Kidney capillary endothelial cell (primary cell): ENCODE measurements at regions not wholly inside any gene's neighbourhood (a gene's known extent, or its start where the extent isn't known, plus 50 kb on each side); places are given as distances from the start of the nearest gene placed in this dataset.
A peak's percentile ranks its signal among the peaks of the same experiment; 100 is the strongest.
"Not testable (repeated sequence)": the region's sequence is repeated elsewhere in the genome, so short reads cannot be mapped to it uniquely, and the experiment has no call there.

Experiments used
- DNase-seq: peaks from one replicate; pipeline ENCODE4 v3.0.0-alpha.2; 2018; ENCODE audit warnings: low spot score

DNA sequence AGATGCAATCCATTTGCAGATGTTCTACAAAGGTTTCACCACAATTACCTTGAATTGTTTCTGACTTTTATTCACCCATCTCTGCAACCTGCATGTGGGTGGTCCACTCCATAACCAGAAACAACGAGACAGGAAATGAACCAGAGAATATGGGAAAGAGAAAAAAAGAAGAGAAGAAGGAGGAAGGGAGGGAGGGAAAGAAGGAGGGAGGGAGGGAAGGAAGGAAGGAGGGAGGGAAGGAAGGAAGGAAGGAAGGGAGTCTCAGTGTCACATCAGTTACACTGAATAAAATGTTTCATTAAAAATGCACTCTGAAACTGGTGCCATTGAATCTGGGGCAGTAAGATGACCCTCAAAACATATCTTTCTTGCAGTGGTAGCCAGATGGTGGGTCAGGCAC lies 301.3 kb upstream of the MGMT start:
- no peak for DNase-seq

DNA sequence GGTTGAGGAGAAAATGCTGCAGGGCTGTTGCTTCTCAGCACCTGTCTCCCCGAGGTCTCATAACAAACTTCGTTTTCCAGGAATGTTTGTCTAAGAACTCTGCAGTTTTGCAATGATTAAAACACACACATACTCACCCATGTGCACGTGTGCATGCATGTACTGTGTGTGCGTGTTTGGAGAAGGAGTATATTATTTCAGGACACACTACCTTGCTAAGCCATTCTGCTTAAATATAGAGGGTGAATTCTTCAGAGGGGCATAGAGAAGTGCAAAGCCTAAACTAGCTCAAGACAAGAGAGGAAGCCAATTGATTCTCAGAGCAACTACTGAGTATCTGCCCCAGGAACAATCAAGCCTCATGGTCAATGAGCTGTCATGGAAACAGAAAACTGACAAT lies 298.4 kb upstream of the MGMT start:
- no peak for DNase-seq

DNA sequence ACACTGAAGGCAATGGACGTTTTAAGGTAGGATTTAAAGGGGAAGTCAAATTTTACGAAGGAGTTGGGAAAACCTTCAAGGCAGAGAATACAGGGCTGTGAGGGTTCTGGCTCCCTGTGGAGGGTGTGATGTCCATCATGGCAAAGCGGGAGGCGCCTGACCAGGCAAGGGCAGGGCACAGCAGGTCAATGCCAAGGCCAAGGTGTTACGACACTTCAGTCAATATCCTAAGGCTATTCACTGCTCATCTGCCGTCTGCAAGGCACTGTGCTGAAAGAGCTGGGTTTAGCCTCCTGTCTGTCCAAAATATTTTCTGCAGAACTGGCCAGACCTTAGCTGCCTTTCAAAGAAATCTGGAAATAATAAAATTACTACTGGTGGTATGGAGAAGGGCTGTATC lies 297.9 kb upstream of the MGMT start:
- DNase-seq: no peak

DNA sequence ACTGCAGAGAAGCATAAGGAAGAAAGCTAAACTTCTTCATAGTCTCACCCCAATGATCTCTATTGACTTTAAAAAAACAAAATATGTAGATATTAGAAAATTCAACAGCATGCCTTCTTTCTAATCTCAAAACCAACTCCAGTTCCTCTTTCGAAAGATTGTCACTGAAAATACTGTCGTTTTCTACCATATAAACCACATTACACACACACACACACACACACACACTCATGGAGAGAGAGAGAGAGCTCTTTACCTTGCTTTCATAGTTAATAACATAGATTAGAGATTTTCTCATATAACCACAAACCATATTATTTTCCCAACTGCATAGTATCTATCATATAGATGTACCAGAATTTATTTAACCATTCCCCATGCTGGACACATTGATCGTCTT lies 296.2 kb upstream of the MGMT start:
- no peak for DNase-seq

DNA sequence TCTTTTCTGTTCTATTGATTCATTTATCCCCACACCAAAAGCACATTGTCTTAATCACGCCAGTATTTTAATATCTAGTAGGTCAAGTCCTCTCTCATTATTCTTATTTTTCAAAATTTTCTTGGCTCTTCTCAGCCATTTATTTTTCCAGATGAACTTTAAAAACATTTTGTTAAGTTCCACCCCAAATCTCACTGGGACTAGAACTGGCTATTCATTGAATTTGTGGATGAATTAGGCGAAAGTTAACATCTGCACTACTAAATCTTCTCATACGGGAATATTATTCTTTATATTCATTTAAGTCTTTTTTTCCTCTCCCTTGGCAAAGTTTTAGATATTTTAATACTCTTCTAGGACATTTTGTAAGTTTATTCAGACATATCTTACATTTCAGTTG lies 295.2 kb upstream of the MGMT start:
- DNase-seq: no peak

DNA sequence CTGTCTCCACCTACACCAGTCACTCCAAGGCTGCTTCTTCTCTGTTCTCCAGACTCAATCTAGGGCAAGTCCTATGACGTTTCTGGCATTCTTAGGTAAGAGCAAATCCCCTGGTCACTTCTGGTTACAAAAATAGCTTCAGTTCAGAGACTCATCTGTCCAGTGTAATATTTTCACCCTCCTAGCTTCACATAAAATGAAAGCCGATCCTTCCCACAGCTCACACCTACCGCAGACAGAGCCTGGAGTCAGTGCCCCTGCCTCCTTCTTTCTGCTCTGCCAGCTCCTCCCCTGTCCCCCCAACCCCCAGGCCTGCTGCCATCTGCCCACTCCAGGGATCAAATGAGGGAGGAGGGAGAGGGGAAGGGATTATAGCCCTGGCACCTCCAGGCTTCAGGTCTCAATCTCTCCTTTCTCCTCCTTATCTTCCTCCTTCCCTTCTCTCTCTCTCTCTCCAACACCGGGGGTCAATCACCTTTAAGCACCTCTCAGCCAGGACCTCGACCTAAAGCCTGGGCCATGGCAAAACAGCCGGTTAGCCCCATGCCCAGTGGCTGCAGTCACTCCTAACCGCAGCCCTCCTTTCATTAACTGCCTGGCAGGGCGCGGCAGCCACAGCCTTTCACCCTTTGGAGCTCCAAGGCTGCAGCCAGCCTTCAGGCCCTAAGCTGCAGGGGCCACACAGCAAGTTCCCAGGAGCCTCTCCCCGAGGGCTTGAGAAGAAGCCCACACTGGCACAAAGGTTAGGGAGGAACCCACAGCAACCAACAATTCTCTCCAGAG lies 292.6 kb upstream of the MGMT start:
- DNase-seq: no peak

DNA sequence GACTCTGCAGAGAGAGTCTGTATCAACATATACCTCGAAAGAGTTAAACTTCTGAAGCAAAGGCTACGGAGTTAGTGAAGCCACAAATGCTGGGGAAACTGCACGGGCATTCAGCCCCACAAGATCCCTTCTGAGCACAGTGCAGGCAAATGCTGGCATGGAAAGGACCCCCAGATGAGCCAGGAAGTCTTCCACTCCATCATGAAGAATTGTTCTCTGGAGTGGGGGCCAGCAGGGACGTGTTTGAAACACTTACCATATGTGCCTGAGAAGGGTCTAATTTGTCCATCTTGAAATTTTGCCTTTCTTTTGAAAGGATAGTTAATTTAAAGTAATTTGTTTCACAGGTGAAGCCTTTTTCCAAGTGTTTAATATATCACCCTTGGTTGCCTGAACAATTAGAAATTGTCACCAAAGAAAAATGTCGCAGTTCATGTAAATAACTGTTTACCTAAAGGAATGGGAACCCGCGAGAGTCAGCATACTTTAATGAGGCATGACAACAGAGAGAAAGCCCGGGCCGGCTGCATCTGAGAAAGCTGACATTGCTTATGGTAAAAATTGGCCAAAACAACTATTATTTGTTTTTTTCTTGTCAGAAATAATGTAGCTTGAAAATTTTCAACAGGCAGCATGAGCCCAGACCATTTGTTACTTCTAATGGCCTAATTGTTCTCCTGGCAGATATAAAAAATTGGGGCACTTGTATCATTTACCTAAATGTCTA lies 287.6 kb upstream of the MGMT start:
- DNase-seq: no peak

DNA sequence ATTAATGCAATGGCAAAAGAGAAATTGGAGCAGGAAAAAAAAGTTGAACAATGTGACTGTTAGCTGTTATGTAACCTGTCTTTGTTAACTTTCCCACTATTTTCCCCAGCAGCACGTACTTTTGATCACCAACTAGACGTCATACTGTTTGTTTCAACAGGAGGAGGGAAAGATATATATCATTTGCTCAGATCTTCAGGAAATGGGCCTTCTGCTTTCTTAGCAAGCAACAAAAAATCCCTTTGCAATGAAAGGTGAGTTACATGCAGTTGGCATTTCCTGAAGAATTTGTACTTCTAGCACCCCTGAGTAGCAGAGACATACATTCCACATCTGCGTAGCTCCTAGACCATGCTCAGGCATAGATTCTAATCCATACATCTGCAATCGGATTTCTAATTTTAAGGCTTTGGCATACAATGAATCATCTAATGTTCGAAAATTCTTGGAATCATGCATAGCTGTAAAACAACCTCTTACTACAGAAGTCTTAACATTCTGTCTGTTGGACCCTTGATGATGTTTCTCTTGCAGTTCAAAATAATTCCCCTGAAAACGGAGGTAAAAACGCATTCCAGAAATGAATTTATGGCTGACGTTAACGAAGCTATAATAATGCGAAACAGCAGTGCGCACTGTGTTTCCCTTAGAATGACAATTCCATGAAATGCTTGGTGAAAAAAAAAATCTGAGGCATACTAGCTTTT lies 286.9 kb upstream of the MGMT start:
- DNase-seq: no peak

DNA sequence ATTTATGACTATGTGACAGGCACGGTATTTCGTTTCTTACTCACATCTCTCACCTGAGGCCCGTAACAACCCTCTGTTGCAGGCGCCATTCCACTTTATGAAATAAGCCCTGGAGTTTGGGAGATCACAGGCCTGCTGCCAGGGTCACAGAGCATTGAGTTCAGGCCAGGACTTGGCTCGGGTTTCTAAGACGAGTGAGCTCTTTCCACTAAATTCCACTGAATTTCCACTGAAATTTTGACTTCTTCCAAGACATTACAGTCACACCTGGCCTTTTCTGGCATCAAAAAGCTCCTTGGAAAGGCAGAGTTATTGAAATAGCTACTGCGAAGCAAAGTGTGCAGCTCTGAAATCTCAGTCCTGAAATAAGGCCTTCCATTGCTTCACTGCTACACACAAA lies 282.8 kb upstream of the MGMT start:
- DNase-seq: no peak

DNA sequence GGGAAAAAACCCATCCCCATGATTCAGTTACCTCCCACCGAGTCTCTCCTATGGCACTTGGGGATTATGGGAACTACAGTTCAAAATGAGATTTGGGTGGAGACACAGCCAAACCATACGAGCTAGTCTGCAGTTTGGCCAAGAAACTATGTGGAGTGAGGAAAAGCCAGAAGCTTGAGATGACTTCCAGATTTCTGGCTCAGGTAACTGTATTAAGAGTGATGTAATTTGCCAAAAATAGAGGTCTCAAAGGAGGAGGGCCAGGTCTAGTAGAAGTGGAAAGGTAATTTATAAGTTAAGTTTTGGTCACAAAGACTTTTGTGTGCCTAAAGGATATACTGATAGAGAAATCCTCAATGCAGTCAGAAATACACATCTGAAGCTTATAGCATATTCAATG lies 279.7 kb upstream of the MGMT start:
- DNase-seq: no peak

DNA sequence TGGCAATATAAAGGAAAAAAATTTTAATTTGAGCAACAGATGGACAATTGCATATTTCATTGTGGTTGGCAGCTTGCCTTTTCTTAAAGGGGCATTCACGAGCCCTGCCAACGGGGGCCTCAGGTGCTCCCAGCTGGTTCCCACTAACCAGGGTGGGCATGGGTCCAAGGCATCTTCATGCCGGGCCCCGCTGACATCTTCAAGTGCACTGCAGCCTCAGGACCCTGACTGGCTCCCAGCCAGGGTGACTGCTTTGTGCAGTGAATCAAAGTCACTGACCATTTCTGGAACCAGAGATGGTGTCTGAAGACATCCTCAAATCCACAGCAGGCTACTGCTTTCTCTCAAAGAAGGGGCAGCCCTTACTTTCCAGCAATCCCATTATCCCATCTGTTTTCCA lies 275.2 kb upstream of the MGMT start:
- no peak for DNase-seq

DNA sequence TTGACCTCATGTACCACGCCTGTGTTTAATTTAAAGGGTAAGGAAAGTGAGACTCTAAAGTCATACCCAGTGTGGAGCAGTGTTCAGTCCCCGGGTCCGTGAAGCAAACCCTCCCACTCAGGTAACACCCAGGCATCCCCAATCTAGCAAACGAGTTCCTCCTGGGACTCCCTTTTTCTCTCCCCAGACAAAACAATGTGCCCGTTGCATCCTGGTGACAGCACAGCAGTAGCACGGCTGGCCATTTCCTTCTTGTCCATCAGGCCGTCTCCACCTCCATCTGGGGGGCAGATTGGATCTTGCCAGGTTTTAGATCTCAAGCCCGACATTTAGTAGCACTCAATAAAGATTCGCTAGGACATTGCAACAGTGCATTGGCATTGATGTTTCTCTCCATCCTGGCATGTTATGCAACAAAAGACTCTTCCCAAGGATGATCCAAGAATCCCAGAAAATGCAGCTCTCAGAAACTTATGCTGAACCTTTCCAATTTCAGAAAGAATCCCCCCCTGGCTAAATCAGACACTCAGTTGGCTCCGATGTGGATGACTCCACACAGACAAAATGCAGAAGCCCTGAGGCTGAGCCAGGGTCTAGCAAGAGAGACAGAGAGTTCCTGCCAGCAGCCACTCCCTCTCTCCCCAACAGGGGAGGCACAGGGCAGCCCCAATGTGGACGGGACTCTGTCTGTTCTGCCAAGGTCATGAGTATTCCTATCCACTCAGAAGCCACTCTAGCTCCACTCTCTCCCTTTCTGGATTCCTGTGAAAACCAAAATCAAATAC lies 274.5 kb upstream of the MGMT start:
- DNase-seq: no peak

DNA sequence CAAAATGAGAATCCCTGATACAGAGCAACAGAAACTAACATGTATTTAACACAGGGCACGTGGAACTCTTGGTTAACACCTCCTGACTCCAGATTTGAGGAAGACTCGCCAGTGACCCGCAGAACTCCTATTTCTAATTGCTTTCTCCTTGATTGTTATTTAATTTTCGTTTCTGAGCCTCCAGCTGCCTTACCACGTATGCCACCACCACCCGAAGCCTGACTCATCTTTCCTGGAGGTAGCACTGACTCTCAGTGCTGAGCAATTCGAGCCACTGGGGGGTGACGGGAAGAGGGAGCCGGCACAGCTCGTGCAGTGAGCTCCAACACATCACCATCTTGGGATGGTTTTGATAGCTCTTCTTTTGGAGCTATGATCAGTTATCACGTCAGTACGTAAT lies 273.9 kb upstream of the MGMT start:
- DNase-seq: no peak

DNA sequence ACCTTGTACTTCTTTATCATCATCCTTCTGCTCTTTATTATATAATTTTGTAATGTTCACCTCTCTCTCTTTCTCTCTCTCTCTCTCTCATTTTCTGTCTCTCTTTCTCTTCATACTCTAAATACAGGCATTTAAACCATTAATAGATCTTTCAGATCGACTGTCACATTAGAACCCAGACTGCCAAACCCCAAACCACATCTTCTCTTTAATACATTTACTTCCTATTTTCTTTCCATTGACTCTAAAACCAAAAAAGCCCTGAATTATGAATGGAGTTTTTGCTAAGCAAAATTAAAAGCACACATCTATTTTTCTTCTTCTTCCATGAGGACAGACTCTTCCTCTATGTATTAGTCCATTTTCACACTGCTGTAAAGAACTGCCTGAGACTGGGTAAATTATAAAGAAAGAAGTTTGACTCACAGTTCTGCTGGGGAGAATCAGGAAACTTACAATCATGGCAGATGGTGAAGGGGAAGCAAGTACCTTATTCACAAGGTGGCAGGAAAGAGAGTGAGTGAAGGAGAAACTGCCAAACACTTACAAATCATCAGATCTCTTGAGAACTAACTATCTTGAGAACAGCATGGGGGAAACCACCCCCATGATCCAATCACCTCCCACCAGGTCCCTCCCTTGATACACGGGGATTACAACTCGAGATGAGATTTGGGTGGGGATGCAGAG lies 272.7 kb upstream of the MGMT start:
- no peak for DNase-seq

DNA sequence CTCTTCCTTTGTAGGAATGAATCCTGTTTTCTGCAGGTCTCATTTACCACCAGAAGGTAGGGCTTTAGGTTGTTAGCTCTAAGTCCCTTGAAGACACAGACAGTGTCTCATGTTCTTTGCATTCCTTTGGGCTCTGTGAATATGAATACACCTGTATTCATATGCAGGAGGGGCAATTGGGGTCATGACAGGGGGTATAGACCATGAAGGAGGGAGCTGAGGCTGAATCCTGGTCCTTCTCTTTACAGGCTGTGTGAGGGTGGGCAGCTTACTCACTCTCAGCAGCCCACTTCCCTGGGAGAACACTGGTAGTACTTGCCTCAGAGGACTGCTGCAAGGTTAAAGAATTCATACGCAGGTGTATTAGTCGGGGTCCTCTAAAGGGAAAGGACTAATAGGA lies 267.2 kb upstream of the MGMT start:
- no peak for DNase-seq

DNA sequence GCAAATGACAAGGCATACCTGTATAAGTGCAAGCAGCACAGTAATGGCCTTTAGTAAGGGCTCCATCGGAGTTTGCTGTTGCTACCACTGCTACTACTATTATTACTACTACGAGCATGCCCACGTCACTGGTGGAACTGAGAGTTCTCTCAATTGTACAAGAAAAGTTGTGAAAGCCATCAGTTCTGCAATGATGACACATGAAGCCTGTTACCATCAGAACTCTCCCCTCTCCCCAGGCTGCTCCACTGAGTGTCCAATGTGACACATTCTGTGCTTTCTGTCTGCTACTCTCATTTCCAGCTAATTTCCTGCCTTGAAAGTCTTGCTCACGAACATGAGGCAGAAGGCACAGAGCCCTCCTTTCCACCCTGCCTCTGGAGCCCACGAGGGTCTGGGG lies 263.2 kb upstream of the MGMT start:
- DNase-seq: no peak

DNA sequence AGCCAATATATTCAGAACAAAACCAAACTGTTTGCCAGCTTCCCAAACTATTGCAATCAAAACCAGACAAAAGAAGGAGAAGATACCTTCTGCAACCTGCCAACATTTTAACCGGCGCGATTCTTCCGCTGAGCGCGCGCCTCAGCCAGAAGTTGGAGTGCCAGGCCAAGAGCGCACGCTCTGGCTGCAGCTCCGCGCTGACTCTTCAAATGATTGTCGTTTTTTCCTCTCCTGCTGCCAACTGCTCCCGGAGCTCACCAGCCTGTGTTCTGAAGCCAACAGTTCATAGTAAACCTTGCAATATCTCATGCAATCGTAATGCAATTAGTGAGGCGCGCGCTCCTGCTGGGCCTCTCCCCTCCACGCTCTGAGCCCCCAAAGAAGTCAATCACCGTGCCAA lies 259.7 kb upstream of the MGMT start:
- DNase-seq: no peak

DNA sequence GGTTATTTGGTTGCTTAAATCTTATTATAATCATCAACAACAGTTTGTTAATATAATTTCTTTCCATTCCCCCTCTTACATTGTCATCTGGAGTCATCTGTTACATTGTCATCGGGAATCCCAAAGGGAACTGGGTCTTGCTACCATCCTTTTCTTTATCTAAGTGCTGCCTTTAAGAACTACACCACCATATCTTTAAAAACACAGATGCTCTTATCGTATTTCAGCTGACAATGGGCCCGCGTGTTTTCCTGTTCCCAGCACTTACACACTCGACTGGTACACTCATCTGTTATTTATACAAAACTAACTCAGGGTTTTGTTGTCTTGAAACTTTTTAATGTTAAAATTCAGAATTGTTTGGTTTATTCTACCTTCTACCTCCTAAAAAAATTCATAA lies 256.2 kb upstream of the MGMT start:
- DNase-seq: no peak

DNA sequence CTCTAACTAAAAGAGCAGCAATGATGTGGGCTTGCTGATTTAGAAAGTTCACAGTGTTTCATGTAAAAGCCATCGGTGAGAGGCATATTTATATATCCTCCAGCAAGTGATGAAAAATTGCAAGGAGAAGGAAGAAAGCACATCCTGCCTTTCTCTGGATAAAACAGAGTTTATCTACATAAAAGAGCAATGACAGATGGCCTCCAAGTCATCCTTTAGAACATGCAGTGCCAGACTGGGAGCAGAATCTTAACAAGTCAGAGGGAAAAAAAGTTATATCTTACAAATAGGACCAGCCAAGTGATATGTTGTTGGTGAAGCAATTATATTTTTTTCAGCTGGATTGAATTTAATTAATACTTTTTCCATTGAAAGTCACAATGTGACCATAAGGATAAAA lies 253.8 kb upstream of the MGMT start:
- DNase-seq: no peak

DNA sequence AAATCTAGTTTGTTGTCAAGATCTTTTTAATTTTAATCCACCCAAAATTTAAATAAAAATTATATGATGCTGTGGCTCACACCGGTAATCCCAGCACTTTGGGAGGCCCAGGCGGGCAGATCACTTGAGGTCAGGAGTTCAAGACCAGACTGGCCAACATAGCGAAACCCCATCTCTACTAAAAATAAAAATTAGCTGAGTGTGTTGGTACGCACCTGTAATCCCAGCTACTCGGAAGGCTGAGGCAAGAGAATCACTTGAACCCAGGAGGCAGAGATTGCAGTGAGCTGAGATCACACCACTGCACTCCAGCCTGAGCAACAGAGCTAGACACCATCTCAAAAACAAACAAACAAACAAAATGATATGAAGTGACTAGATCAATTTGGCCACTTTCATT lies 253.0 kb upstream of the MGMT start:
- DNase-seq: not testable (repeated sequence)

DNA sequence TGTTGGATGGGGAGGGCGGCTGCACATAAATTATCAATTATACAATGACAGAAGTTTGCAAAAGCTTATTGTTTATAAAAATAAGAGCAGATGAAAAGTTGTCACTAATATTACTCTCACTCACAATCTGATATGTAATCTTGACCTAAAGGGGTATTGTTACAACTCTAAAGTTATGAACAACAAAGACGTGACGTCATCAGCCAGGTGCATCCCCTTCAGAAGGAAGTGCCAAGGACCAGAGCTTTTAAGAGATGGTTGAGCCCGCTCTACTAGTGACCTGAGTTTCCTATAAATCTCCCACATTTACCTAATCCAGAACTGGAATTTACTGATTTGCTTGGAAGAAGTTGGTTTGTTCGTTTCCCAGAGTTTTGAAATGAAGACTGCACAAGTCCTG lies 247.7 kb upstream of the MGMT start:
- DNase-seq: peak; percentile 46

DNA sequence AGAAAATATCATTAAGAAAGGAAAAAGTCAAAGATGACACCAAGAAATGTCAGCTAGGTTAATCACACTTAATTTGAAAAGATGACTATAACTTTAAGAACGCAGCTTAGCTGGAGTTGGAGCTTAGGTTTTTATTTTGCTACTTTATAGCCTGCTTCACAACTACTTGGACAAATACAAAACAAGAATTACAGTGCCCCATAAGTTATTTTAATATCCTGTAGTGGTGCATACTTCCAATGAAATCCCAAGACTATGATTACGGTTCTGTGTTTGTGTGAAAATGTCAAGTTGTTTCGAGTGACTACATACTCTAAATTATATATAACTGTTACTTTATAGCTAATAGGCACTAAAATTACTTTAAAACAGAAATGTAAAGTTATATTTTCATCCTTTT lies 244.6 kb upstream of the MGMT start:
- DNase-seq: no peak
